HepG2 (cell line): ENCODE measurements at regions not wholly inside any gene's neighbourhood (a gene's known extent, or its start where the extent isn't known, plus 50 kb on each side); places are given as distances from the start of the nearest gene placed in this dataset.

ENCODE experiments used
- ATAC-seq: fragments of 200-7000 bp; cut with Tn5 transposase; 3 replicates; pipeline ENCODE4 v1.9.1; 2020; ENCODE audit warnings: mild to moderate bottlenecking, moderate library complexity
- BruUV-seq: library from RNA; stranded (reverse); fragments of 400-500 nt; replicated peaks from 2 replicates; lab custom pipeline; 2021; lab: Mats Ljungman, UMichigan
- CTCF ChIA-PET: fragments of 300-600 bp; formaldehyde crosslinking; extraction: SDS; loops from one replicate; lab custom pipeline; 2021; ENCODE audit warnings: low total read pairs, inconsistent platforms, low intra/inter-chr PET ratio; lab: Yijun Ruan, JAX
- POLR2A ChIA-PET: fragments of 350-600 bp; sonication (Branson Sonifier 250); formaldehyde crosslinking; loops from one replicate; lab custom pipeline; 2020; ENCODE audit warnings: antibody characterized with exemption, inconsistent platforms; lab: Yijun Ruan, JAX
- DNase-seq: peaks from one replicate; pipeline ENCODE4 v3.0.0-alpha.2; 2015; ENCODE audit warnings: low spot score
- FAIRE-seq: peaks from 3 replicates; lab custom pipeline; 2011; peaks lifted over from hg19 to GRCh38; lab: Jason Lieb, UNC
- H2AFZ ChIP-seq: one replicate; pipeline ENCODE4 v1.6.1; 2011; ENCODE audit warnings: low read length, inconsistent platforms
- H3K27ac ChIP-seq: fragments of 300-600 bp; 3 replicates; pipeline ENCODE4 v1.8.0; 2011; ENCODE audit warnings: mixed run types, mild to moderate bottlenecking, mixed read lengths, low read length, inconsistent platforms; ENCODE audit not compliant: insufficient read depth; ENCODE audit errors: extremely low read length
- H3K27me3 ChIP-seq, 2 experiments: fragments of 200-600 bp in 1 of 2; 2 replicates in 1 of 2; 3 replicates in 1 of 2; pipeline versions ENCODE4 v1.6.0 to v1.8.0; 2011; ENCODE audit warnings: low read length in 2 of 2, mild to moderate bottlenecking in 2 of 2, moderate library complexity in 2 of 2, inconsistent platforms in 1 of 2; ENCODE audit not compliant: insufficient read depth in 2 of 2, control insufficient read depth in 1 of 2
- H3K36me3 ChIP-seq, 2 experiments: fragments of 200-600 bp in 1 of 2; replicated peaks in 1 of 2; 2 replicates in 1 of 2; 3 replicates in 1 of 2; pipeline versions ENCODE4 v1.5.1 to v1.8.0; 2011; ENCODE audit warnings: low read length in 2 of 2, inconsistent platforms in 1 of 2; ENCODE audit not compliant: insufficient read depth in 2 of 2, control insufficient read depth in 1 of 2
- H3K4me1 ChIP-seq: 2 replicates; pipeline ENCODE4 v1.5.1; 2012; ENCODE audit warnings: low read length, inconsistent platforms; ENCODE audit not compliant: insufficient read depth
- H3K4me2 ChIP-seq: 2 replicates; pipeline ENCODE4 v1.6.0; 2011; ENCODE audit warnings: low read depth, low read length, inconsistent platforms
- H3K4me3 ChIP-seq, 3 experiments: fragments of 200-600 bp in 1 of 3; sonication (generic), shearing (Covaris generic) in 1 of 3; replicated peaks in 1 of 3; 2 replicates each; pipeline ENCODE4 v1.5.1; 2011 to 2016; ENCODE audit warnings: low read length in 3 of 3, inconsistent platforms in 2 of 3, low read depth in 2 of 3, mild to moderate bottlenecking in 2 of 3, control low read depth in 1 of 3, mixed read lengths in 1 of 3; ENCODE audit not compliant: insufficient read depth in 1 of 3
- H3K79me2 ChIP-seq: one replicate; pipeline ENCODE4 v1.6.1; 2011; ENCODE audit warnings: low read length, inconsistent platforms; ENCODE audit not compliant: insufficient read depth
- H3K9ac ChIP-seq: 2 replicates; pipeline ENCODE4 v1.6.0; 2011; ENCODE audit warnings: mild to moderate bottlenecking, low read depth, low read length, inconsistent platforms; ENCODE audit not compliant: insufficient read depth
- H3K9me3 ChIP-seq: 2 replicates; pipeline ENCODE4 v1.5.1; 2012; ENCODE audit warnings: mild to moderate bottlenecking, low read length
- H4K20me1 ChIP-seq: 2 replicates; pipeline ENCODE4 v1.6.0; 2011; ENCODE audit warnings: inconsistent platforms, mild to moderate bottlenecking, low read length, moderate library complexity; ENCODE audit not compliant: insufficient read depth
- ATF1 ChIP-seq: IDR thresholded peaks from 2 replicates; pipeline ENCODE4 v1.6.1; 2016; ENCODE audit warnings: mild to moderate bottlenecking, control low read depth
- CENPT ChIP-seq: sonication (generic); formaldehyde crosslinking; IDR thresholded peaks from 2 replicates; pipeline ENCODE4 v1.8.0; 2022; ENCODE audit warnings: low read depth, mild to moderate bottlenecking, moderate library complexity, missing genetic modification reagents
- HNRNPUL1 ChIP-seq: fragments of 200-400 bp; formaldehyde crosslinking; IDR thresholded peaks from 2 replicates; pipeline ENCODE4 v1.6.1; 2017; ENCODE audit warnings: low read depth, mild to moderate bottlenecking, low read length, moderate library complexity
- ISL2 ChIP-seq: sonication (generic); formaldehyde crosslinking; IDR thresholded peaks from 2 replicates; pipeline ENCODE4 v1.5.0; 2020; ENCODE audit warnings: missing genetic modification reagents
- RAD51 ChIP-seq: fragments of 450-650 bp; IDR thresholded peaks from 2 replicates; pipeline ENCODE4 v1.6.1; 2016; ENCODE audit warnings: borderline replicate concordance
- RARA ChIP-seq: IDR thresholded peaks from 2 replicates; pipeline ENCODE4 v1.6.1; 2016; ENCODE audit warnings: missing genetic modification reagents, missing compliant biosample characterization
- TBP ChIP-seq: sonication (generic); formaldehyde crosslinking; IDR thresholded peaks from 2 replicates; pipeline ENCODE4 v1.5.0; 2020; ENCODE audit warnings: missing genetic modification reagents
- U2AF1 ChIP-seq: fragments of 200-400 bp; formaldehyde crosslinking; optimal IDR thresholded peaks from 2 replicates; pipeline ENCODE3; 2017; ENCODE audit warnings: mild to moderate bottlenecking, low read depth, low read length
- ZBTB3 ChIP-seq: sonication (generic); formaldehyde crosslinking; IDR thresholded peaks from 2 replicates; pipeline ENCODE4 v1.4.0; 2020; ENCODE audit warnings: low read depth, mild to moderate bottlenecking, moderate library complexity, missing genetic modification reagents, borderline replicate concordance
- ZC3H13 ChIP-seq: sonication (generic); formaldehyde crosslinking; IDR thresholded peaks from 2 replicates; pipeline ENCODE4 v1.8.1; 2023; ENCODE audit warnings: mild to moderate bottlenecking, missing genetic modification reagents, moderate library complexity
- ZFAT ChIP-seq: sonication (generic); formaldehyde crosslinking; conservative IDR thresholded peaks from 2 replicates; pipeline ENCODE4 v1.8.1; 2023; ENCODE audit warnings: missing genetic modification reagents, inconsistent platforms
- ZNF292 ChIP-seq: sonication (generic); formaldehyde crosslinking; IDR thresholded peaks from 2 replicates; pipeline ENCODE4 v1.8.1; 2022; ENCODE audit warnings: mild to moderate bottlenecking, low read depth, missing genetic modification reagents, borderline replicate concordance
- ZNF317 ChIP-seq: sonication (generic); formaldehyde crosslinking; IDR thresholded peaks from 2 replicates; pipeline ENCODE4 v1.5.0; 2020; ENCODE audit warnings: mild to moderate bottlenecking, missing genetic modification reagents
- ZNF839 ChIP-seq: sonication (generic); formaldehyde crosslinking; IDR thresholded peaks from 2 replicates; pipeline ENCODE4 v1.4.0; 2020; ENCODE audit warnings: missing genetic modification reagents, mild to moderate bottlenecking, borderline replicate concordance
- ZSCAN5A ChIP-seq: sonication (generic); formaldehyde crosslinking; IDR thresholded peaks from 2 replicates; pipeline ENCODE4 v1.8.0; 2022; ENCODE audit warnings: mild to moderate bottlenecking, missing genetic modification reagents, borderline replicate concordance
- WGBS: methylation state at CpG from one replicate; pipeline ENCODE4 v1.1.6; 2017; ENCODE audit warnings: low lambda C conversion rate; 5-methylcytosine and 5-hydroxymethylcytosine counted together
- in situ Hi-C: cut with HindIII; loops from 2 replicates; pipeline ENCODE4 v1.10.0; 2017; ENCODE audit warnings: low pct_unique_long_range_greater_than_20kb; ENCODE audit not compliant: extremely low pct_ligation_motif_present
- intact Hi-C: fragments of 100-400 bp; cut with micrococcal nuclease; formaldehyde crosslinking; loops from one replicate; pipeline ENCODE4 v1.10.0; 2022; ENCODE audit not compliant: unreplicated experiment

GRCh38 chr4:13728761-13729160 lies 101.2 kb upstream of the BOD1L1 start:
- H3K4me2 ChIP-seq, result no peak overlapping the region
- no peak overlapping the region for H3K4me3 ChIP-seq
- ATAC-seq, result no peak
- no peaks in the 10 kb centered on the region for H4K20me1 ChIP-seq
- no peak overlapping the region for H3K9ac ChIP-seq
- H3K27me3 ChIP-seq, result no peaks in the 10 kb centered on the region
- H3K4me1 ChIP-seq, result no peaks in the 10 kb centered on the region
- ChIA-PET POLR2A (no interaction called here), CTCF (no interaction called here)
- intact Hi-C loops (no loop called here), in situ Hi-C loops (no loop called here)
- no peak overlapping the region for H3K27ac ChIP-seq
- H3K36me3 ChIP-seq, result no peaks in the 10 kb centered on the region
- no peak overlapping the region for H2AFZ ChIP-seq
- H3K9me3 ChIP-seq, result peaks cover 1% of the 10 kb centered on the region; the same call in 1 of the 2 replicates
- no peaks in the 10 kb centered on the region for H3K79me2 ChIP-seq
- BruUV-seq, result no TSS peak
- no peak for DNase-seq
- 38% methylated on average over 3 of the region's 6 CpGs for WGBS
- no peak for FAIRE-seq
- TF ChIP-seq ZNF317 (CRISPR knock-in tag) (no peak), U2AF1 (no peak), ATF1 (CRISPR knock-in tag) (no peak), ZFAT (no peak), RAD51 (no peak), ZNF839 (CRISPR knock-in tag) (no peak), ZC3H13 (CRISPR knock-in tag) (no peak), CENPT (no peak), ZSCAN5A (no peak), ISL2 (no peak), HNRNPUL1 (no peak), ZNF292 (CRISPR knock-in tag) (no peak), RARA (no peak), ZBTB3 (CRISPR knock-in tag) (no peak), TBP (CRISPR knock-in tag) (no peak)
- TF ChIP-seq, all 625 proteins: peak for 0
